GM12872 (cell line): ENCODE measurements at regions not wholly inside any gene's neighbourhood (a gene's known extent, or its start where the extent isn't known, plus 50 kb on each side); places are given as distances from the start of the nearest gene placed in this dataset.

Source experiments
- TF ChIP-seq, protein P1 (sequence below): IDR thresholded peaks from 3 replicates; pipeline ENCODE4 v1.5.1; 2011; ENCODE audit warnings: low read depth, mild to moderate bottlenecking, low read length, moderate library complexity; ENCODE audit not compliant: insufficient read depth

- TF ChIP-seq, protein P1, sequence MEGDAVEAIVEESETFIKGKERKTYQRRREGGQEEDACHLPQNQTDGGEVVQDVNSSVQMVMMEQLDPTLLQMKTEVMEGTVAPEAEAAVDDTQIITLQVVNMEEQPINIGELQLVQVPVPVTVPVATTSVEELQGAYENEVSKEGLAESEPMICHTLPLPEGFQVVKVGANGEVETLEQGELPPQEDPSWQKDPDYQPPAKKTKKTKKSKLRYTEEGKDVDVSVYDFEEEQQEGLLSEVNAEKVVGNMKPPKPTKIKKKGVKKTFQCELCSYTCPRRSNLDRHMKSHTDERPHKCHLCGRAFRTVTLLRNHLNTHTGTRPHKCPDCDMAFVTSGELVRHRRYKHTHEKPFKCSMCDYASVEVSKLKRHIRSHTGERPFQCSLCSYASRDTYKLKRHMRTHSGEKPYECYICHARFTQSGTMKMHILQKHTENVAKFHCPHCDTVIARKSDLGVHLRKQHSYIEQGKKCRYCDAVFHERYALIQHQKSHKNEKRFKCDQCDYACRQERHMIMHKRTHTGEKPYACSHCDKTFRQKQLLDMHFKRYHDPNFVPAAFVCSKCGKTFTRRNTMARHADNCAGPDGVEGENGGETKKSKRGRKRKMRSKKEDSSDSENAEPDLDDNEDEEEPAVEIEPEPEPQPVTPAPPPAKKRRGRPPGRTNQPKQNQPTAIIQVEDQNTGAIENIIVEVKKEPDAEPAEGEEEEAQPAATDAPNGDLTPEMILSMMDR = no peak
Observed at GRCh38 chr12:65637150-65637549, 187.1 kb upstream of the HMGA2 start.

DNA sequence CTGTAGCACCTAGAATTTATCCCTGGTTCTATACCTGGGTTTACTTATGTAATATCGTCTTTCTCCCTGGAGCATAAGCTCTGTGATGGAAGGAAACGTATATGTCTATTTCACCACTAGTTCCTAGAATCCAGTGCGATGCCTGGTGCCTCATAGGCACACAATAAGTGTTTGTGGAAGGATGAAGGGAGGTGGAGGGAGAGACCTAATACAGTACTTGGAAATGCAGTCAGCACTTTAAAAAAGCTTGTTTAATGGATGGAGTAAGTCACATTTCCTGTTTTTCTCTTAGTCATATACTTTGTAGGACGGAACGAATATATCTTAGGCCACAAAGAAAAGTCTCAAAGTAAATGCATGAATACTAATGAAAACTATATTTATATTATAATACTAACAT lies 186.5 kb upstream of the HMGA2 start:
- TF ChIP-seq, protein P1 = no peak

DNA sequence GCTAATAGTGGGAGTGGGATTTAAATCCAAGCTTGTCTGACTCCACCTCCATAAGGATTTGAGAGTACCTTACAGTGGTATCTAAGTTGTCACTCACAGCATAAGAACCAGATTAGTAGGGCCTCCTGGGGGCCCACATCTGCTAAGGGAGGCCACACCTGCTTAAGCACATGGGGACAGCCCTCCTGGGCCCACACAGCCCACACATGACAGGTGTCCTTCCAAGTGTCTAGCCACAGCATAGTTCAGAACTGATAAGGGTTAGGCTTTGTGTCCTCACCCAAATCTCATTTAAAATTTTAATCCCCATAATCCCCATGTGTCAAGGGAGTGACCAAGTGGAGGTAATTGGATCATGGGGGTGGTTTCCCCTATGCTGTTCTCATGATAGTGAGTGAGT lies 186.0 kb upstream of the HMGA2 start:
- TF ChIP-seq, protein P1 = no peak

DNA sequence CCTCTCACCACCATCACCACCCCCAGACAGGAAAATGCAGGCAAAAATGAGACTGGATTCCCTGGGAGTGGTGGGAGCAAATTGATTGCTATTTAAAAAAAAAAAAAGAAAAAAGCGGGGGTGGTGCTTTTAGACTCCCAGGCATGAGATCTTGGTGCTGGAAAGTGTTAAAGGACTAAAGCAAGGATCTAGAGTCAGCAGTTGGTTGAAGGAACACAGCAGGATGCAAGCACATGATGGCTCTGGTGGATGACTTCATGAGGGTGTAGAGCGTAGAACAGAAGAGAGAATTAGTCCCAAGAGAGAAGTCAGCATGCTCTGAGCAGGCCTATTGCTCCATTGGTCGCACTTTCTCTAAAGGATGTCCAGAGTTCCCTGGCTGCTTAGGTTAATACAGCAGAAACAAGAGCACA lies 183.8 kb upstream of the HMGA2 start:
- TF ChIP-seq, protein P1 = no peak

GRCh38 chr12:65642061-65642661 lies 182.1 kb upstream of the HMGA2 start:
- TF ChIP-seq, protein P1 = no peak

GRCh38 chr12:65643171-65643570 lies 181.1 kb upstream of the HMGA2 start:
- TF ChIP-seq, protein P1 = no peak

DNA sequence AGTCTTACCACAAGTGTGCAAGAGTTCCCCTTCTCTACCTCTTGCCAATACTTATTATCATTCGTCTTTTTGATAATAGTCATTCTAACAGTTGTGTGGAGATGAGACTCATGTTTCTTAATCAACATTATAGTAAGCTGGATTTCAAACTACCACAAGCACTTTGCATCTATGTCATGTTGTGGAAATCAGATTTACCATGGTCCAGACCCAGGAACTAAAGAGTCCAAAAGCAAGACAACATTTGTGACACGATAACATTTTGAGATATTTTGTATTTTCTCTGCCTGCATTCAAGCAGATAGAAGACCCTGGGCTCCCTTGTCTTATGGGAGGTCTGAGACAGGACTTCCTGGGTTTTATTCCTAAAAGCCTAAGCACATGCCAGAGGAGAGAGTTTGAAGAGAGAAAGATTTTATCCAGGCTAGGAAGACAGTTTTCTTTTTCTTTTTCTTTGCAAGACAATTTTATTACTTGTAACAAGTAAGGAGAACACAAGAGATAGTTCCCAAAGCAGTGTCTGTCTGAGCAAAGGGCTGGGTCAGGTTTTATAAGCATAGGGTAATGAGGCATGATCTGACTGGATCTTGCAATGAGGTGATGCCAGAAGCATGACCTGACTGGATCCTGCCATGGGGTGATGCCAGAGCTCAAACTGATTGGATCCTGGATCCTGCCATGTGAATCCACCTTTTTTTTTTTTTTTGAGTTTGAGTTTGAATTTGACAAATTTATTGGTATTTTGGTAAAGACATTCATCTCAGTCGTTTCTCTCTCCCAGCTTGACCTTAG lies 180.5 kb upstream of the HMGA2 start:
- TF ChIP-seq, protein P1 = no peak
